ENCODE measurements at regions not wholly inside any gene's neighbourhood (a gene's known extent, or its start where the extent isn't known, plus 50 kb on each side); places are given as distances from the start of the nearest gene placed in this dataset.
"Not testable (repeated sequence)": the region's sequence is repeated elsewhere in the genome, so short reads cannot be mapped to it uniquely, and the experiment has no call there.

DNA sequence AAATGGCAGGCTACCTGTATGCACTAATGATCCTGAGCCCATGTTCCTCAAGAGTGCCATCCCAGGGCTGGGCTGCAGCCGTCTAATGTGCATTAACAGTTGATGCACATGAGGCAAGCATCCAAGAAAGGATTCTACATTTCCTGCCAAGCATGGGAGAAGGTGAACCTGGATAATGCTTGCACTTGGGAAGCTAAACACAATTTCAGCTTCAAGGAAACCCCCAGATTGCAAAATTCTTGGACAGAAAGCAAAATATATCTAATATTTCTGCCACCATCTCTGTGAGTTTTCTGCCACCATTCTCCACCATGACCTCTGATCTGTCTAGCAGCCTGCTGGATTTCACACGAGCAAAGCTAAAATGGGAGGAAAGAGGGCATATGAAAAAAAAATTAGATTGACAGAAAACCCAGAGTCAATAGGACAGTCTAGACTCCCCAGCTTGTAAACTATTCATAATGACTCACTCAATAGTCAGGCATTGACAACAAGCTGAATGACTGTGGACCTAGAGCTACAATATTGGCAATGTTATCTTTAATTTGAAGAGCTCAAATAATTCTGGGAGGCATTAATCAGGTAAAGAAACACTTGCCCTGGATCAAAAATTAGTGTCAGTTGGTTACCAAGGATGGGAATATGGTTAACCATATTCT, 91.9 kb upstream of the BCL2L14 start:
- peak; percentile 47 for DNase-seq (ENCODE audit: low read depth)

DNA sequence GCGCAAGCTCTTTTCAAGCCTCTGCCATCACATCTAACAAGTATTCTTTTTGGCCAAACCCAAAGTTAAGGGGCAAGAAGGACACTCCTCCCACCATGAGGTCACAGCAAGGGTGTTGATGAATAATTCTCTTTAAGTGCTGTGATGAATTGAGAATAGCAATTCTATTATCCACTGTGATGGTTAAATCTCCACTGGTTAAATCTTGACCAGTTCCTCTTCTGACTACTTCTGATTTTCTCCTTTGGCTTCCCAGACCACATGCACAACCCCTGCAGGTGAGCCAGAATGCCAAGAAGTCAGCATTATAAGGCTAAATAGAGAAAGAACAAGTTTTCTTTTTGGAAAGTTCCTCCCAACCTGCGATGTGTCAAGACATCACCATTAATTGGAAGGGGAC, 90.6 kb upstream of the BCL2L14 start:
- no peak for DNase-seq (ENCODE audit: low read depth)

DNA sequence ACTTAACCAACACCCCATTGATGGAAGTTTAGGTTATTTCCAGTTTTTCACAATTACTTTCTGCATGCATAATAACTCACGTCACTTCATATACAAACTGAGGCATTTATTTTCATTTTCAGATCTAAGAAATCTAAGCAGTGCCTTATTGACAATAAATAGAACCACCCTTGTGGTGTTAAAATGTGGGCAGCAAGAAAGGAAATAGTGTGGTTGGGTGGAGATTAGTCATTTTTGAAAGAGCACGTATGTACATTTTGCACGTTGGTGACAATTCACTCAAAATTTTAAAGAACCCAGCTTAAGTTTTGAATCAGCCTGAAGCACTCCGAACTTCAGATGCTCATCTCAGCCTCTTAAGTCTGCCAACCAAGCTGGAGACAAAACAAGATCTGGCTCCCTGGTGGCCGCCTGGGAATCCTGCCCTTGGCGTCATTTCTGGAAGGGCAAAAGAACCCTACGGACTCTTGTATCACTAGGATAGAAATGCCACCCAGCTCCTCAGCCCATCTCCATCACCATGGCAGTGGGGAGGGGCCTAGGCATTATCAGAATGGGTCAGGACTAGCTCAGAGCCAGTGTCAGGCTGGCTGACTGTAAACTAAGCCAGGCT, 89.5 kb upstream of the BCL2L14 start:
- DNase-seq (ENCODE audit: low read depth), result peak; percentile 78

DNA sequence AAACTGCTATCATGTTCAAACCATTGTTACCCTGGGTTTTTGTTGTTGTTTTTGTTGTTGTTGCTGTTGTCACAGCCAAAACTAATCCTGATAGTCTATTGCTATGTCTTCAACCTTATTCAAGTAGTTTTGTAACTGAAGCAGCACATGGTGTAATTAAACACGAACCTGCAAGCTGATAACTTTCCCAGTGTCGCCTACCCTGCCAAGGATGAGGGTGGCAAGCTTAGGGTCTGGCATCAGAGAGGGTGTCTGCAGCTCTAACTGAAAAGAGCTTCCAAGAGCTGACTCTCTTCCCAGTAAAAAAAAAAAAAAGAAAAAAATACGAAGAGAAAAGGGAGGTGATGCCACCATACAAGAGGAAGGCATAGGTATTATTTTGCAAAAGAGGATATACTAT, 86.3 kb upstream of the BCL2L14 start:
- DNase-seq (ENCODE audit: low read depth), result no peak

DNA sequence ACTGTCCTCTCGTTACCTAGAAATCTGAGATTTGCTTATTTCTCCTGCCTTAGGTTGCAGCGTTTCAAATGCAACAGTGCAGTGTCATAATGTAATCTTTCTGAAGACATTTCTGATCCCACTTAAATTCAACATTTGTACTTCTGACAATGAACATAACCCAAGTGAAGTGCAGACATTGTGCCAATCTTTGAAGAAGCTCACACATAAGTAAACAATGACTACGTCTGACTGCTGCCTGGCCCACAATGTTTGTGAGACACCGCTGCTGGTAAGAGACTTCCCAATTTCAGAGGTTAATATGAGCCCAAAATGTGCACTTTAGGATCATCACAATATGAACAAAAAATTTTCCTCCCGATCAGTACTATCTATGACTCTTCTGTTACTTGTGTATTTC, 84.6 kb upstream of the BCL2L14 start:
- DNase-seq (ENCODE audit: low read depth), result no peak

DNA sequence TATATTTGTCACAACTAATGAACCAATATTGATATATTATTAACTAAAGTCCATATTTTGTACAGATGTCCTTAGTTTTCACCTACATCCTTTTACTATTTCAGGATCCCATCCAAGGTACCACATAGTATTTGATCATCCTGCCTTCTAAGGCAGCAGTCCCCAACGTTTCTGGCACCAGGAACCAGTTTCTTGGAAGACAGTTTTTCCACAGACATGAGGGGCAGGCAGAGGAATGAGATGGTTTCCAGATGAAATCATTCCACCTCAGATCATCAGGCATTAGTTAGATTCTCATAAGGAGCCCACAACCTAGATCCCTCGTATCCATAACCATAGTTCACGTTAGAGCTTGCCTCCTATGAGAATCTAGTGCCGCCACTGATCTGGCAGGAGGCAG, 82.8 kb upstream of the BCL2L14 start:
- no peak for DNase-seq (ENCODE audit: low read depth)

DNA sequence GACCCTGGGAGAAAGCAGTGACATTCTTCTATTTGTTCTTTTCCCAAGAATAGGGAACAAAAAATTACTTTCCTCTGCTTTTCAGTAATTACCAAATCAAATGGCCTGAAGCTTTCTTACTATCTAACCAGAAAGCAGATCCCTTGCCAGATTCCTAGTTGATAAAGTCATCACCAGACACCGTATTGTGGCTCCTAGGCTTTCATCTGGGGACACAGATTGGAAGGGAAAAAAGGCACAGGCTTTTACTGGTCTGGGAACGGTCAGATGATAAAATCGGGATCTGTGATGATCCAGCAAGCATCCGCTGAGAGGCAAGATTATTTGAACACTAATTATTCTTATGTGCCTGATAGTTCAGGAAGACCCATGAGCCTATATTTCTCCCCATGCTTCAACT, 79.1 kb upstream of the BCL2L14 start:
- peak; percentile 46 for DNase-seq (ENCODE audit: low read depth)

DNA sequence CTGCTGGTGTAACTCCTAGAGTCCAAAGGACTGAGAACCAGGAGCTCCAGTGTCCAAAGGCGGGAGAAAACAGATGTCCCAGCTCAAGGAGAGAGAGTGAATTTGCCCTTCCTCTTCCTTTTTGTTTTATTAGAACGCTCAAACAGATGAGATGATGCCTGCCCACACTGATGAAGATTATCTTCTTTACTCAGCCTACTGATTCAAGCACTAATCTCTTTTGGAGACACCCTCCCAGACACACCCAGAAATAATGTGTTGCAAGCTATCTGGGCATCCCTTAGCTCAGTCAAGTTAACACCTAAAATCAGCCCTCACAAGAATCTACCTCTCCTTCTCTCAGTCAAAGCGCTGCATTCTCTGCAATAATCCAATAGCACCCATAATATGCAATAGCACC, 78.2 kb upstream of the BCL2L14 start:
- no peak for DNase-seq (ENCODE audit: low read depth)

DNA sequence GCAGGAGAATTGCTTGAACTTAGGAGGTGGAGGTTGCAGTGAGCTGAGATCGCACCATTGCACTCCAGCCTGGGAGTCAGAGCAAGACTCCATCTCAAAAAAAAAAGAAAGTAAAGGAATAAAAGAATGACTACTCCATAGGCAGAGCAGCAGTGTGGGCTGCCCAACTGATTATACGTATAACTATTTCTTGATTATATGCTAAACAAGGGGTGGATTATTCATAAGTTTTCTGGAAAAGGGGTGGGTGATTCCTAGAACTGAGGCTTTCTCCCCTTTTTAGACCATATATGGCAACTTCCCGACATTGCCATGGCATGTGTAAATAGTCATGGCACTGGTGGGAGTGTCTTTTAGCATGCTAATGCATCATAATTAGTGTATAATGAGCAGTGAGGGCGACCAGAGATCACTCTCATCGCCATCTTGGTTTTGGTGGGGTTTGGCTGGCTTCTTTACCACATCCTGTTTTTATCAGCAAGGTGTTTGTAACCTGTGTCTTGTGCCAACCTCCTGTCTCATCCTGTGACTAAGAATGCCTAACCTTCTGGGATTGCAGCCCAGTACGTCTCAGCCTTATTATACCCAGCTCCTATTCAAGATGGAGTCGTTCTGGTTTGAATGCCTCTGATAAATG, 72.3 kb upstream of the BCL2L14 start:
- not testable (repeated sequence) for DNase-seq (ENCODE audit: low read depth)

DNA sequence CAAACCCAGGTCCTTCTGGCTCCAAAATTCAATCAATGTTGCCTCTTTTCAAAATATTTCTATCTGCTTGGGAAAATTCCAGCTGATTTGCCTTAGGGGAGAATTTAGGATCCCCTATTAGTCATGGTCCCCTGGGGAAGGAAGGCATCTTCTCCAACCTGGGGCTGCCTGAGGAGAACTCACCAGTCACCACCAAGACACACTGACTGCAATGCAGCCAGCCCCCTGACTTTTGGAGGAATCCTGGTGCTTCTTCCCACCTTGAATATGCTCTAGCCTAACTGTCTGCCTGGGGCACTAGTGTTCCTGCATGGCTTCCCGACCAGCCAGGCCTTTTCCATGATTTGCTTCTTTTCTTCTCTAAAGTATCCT, 71.8 kb upstream of the BCL2L14 start:
- DNase-seq (ENCODE audit: low read depth), result no peak

DNA sequence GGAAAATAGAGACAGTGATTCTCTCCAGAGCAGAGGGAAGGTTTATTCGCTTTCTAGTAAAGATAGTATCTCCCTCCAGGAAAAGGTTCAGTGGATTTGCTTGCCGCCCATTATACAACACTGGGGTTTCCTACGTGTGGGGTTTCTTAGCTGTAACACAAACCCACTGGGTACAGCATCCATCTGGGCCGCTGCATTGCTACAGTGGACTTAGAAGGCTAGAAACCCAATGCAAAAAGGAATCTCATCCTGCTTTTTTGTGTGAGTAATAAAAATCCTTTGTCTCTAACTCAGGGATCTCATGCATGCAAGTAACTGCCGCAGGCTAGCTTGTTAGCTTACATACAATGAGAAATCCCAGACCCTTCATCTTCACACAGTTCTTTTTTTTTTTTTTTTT, 67.1 kb upstream of the BCL2L14 start:
- no peak for DNase-seq (ENCODE audit: low read depth)

DNA sequence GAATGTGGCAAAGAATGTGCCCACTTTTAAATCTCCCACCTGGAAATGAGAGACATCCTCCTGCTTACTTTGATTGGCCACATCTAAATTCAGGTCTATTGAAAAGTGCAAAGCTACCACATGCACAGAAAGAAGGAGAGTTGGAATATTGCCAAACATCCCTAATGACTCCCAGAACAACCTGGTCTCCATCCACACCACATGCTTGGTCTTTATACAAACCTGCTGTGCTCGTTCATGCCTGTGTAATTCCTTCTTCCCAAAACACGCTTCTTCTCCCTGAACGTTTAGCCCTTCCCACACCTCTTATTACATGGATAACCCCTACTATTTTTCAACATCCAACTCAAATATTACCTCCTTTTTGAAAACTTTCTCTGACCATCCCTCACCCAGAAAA, 66.2 kb upstream of the BCL2L14 start:
- DNase-seq (ENCODE audit: low read depth), result no peak

DNA sequence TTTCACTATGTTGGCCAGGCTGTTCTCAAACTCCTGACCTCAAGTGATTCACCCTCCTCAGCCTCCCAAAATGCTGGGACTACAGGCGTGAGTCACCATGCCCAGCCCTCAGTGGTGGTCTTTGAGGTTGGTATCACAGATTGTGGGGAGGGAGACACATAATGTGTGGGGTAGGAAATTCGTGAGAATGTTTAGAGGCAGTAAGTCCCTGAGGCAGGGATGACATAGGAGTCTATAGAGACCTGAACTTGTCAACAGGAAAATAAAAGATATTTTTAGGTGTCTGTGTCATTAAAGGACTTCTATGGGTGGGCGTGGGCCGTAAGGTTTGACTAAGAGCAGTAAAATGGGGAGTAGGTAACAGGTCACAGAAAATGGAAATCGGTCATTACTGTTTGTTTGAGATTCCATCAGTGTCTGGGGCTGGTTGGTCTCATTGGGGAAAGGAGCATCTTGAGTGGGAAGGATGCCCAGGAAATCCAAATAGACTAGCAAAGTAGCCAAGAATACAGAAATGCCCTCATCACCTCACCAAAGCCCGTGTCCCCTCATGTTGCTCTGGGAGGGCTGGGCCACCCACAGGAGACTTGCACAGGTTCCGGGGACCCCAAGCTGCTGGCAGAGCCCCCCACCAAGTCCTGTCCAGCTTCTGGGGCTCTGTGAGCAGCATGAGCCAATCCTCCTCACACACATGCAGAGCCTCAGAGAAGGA, 63.6 kb upstream of the BCL2L14 start:
- DNase-seq (ENCODE audit: low read depth), result peak; percentile 83

DNA sequence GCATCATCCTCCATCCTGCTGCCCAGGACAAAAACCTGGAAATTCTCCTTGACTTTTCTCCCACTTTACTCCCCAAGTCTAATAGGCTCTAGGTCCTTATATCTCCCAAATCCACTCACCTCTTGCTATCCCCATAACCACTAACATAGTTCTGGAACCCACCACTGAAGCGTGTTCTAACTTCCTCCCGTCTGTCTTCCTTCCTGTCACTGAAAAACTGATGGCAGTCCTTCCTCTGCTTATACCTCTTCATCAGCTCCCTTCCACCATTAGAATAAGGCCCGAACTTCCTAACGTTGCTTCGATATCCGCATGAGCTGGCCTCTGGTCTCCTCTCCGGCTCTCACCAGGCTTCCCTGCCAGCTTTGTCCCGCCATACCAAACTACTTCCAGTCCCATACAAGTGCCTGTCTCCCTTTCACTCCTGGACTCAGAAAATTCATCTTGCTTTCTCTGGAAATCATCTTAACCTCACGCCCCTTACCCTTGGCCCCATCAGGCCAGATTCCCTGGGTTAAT, 63.0 kb upstream of the BCL2L14 start:
- no peak for DNase-seq (ENCODE audit: low read depth)

DNA sequence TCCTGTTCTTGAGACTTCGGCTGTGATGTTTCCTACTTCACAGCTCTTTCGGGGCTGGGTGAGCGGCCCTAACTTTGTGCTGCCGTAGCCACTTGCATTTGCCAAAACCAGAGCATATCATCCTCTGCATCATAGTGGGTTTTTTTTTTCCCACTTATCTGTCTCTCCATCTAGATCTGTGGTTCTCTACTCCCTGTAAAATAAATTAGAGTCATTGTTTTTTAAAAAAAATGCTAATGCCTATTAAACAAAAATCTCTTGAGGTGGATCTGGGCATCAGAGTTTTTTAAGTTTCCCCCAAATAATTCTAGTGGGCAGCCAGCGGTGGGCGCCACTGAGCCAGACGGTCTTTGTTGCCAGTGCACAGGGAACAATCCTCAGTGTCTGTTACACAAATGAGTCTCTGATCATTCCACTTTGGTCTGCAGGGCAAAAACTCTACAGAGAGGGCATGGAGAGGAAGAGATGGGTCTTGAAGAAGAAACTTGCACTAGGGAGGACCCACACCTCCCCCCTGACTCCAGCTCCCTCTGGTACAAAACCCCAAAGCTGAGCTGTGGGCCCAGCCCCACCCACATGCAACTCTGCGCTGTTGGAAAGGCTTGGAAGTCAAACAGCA, 62.4 kb upstream of the BCL2L14 start:
- no peak for DNase-seq (ENCODE audit: low read depth)

DNA sequence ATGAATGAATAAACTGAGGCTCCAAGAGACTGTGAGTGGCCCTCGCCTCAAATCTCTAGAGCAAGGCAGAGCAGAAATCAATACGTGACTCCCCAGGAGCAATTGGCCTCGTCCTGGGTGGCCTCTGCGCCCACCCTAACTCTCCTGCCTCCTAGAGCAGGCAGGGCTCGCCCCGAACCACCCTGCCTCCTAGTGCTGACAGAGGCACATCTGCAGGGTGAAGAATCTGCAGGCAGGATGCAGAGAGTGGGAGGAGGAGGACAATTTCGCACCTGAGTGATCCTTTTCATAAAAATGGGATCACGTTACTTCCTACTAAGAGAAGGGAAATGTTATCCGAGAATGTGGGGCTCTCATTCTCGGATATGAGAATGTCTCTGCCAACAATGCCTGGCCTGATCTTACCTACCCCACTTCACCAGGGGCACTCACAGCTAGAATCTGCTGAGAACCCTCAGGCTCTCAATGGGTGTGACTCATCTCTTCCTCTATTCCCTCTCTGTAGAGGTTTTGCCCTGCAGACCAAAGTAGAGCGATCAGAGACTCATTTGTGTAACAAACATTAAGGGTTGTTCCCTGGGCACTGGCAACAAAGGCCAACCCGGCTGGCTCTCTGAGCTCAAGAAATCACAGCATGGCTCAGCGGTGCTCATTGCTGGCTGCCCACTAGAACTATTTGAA, 61.7 kb upstream of the BCL2L14 start:
- DNase-seq (ENCODE audit: low read depth), result peak; percentile 48

DNA sequence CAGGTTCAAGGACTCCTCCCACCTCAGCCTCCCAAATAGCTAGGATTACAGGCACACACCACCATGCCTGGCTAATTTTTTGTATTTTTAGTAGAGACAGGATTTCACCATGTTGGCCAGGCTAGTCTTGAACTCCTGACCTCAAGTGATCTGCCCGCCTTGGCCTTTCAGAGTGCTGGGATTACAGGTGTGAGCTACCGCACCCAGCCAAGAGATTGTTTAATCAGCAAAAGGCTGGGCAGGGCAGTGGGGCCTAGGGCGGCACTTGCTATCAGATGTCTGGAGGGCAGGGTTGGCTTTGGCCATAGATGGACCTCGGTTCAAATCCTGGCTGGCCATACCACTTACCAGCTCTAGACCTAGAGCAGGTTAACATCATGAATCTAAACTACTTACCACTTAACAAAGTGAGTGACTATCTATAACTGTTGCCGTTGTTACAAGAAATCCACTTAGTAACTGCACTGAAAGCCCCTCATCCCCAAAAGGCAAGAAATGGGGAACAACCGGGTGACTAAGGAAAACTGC, 60.9 kb upstream of the BCL2L14 start:
- not testable (repeated sequence) for DNase-seq (ENCODE audit: low read depth)

DNA sequence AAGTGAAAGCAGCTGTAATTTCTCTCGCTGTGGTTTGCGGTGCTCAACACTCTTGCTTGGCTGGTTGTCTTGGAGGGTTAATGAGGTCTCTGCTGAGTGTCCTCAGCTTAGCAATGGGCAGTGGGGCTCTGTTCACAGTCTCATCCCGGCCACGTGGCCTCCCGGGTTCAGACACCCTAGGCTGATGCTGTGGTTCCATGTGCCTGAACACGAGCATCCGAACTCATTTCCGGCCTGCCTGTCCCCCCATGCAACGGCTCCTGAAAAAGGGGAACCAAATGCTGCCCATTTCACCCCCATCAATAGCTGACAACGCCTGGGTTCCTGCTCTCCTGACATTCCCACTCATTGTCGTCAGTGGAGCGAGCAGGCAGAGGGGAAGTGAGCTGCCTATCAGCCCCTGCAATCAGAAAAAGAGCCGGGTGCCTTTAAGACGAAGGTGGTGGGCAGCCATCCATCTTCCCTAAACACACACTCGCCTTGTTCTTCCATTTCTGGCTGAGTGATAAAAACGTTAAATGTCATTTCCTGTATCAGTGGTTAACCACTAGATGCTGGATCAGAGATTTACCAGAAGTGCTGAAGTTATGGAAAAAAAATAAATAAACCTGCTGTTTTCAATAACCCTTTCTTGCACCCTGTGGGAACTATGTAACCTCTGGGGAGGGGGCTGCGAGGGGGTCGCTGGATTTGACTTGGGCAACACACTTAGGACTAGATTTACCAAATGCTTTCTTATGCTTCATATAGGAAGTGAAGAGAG, 60.3 kb upstream of the BCL2L14 start:
- peak; percentile 79 for DNase-seq (ENCODE audit: low read depth)

DNA sequence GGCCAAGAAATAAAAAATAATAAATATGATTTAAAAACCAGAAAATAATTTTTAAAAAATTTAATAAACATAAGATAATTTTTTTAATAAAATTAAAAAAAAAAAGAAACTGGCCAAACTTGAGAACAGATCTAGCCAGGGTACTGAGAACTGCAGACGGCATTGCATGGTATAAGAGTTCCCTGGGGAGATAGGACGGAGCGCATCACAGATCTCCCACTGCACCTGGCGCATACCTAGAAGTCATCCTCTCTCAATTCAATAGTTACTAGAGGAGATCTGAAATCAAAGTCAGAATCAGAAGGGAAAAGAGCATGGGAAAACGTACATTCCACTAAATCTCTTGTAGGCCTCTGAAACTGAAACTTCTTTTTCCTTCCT, 58.9 kb upstream of the BCL2L14 start:
- DNase-seq (ENCODE audit: low read depth), result no peak

DNA sequence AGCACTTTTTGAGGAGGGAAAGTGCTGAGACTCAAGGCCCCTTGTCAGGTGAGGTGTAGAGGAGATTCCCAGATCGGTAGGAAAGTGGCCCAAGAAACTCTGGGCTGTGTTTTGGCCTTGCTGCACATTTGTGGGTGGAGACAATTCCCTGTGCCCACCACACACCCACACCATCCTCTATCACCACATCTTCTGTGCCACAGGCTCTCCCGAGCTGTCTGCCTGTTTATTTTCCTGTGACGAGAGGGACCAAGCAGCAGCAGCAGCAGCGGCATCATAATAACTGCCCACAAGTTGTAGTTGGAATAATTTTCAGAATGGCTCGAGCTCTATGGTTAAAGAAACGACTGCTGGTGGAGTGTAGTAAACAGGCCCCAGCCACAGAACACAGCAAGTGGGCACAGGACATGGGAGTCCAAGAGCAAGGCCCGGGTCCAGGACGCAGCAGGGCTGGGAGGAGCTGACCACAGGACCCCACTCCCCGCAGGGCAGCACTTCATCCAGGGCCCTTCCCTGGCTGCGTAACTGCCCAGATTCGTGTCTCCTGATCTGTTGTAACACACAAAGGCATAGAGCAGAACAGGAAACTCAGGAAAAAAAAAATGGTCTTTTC, 55.6 kb upstream of the BCL2L14 start:
- no peak for DNase-seq (ENCODE audit: low read depth)
